HCT116 (cell line): ENCODE measurements at regions not wholly inside any gene's neighbourhood (a gene's known extent, or its start where the extent isn't known, plus 50 kb on each side); places are given as distances from the start of the nearest gene placed in this dataset.

Experiments used
- ATAC-seq: fragments of 200-7000 bp; cut with Tn5 transposase; 2 replicates; pipeline ENCODE4 v1.9.1; 2020; ENCODE audit warnings: mild to moderate bottlenecking, moderate library complexity
- BruUV-seq: library from RNA; stranded (reverse); fragments of 400-500 nt; replicated peaks from 2 replicates; lab custom pipeline; 2021; lab: Mats Ljungman, UMichigan
- CTCF ChIA-PET: fragments of 300-600 bp; sonication (Branson Sonifier 250); formaldehyde crosslinking; loops from one replicate; lab custom pipeline; 2021; ENCODE audit warnings: antibody characterized with exemption; lab: Charles Lee
- POLR2A ChIA-PET: fragments of 300-600, 350-600 bp; sonication (Branson Sonifier 250); formaldehyde crosslinking; loops from one replicate; lab custom pipeline; 2021; ENCODE audit warnings: antibody characterized with exemption; lab: Charles Lee
- RAD21 ChIA-PET, 2 experiments: fragments of 300-600 bp; sonication (Branson Sonifier 250); formaldehyde crosslinking; loops; one replicate each; lab custom pipeline; 2023; ENCODE audit warnings: low total read pairs in 2 of 2; ENCODE audit not compliant: uncharacterized antibody in 2 of 2, unreplicated experiment in 2 of 2, low non-redundant PET in 1 of 2; lab: Charles Lee
- DNase-seq: peaks from one replicate; pipeline ENCODE4 v3.0.0-alpha.2; 2010; ENCODE audit warnings: low read depth, low spot score
- H2AFZ ChIP-seq: fragments of 200-600 bp; shearing (Covaris generic), sonication (generic); 2 replicates; pipeline ENCODE4 v1.6.1; 2017; ENCODE audit warnings: low read depth, mixed run types, mixed read lengths, antibody characterized with exemption, low read length; ENCODE audit not compliant: poor library complexity, severe bottlenecking
- H3K27ac ChIP-seq: 2 replicates; pipeline ENCODE4 v1.5.1; 2012; ENCODE audit warnings: low read depth, low read length
- H3K27me3 ChIP-seq: fragments of 200-600 bp; sonication (generic); 2 replicates; pipeline ENCODE4 v1.6.1; 2016; ENCODE audit warnings: mixed run types, low read length, mixed read lengths; ENCODE audit not compliant: insufficient read depth
- H3K36me3 ChIP-seq, 2 experiments: fragments of 200-500 bp in 1 of 2; fragments of 200-600 bp in 1 of 2; sonication (Bioruptor generic) in 1 of 2; sonication (generic) in 1 of 2; 2 replicates each; pipeline versions ENCODE4 v1.5.1 to v1.6.1; 2014 to 2016; ENCODE audit warnings: low read length in 2 of 2, inconsistent platforms in 1 of 2, mixed read lengths in 1 of 2, mixed run types in 1 of 2; ENCODE audit not compliant: insufficient read depth in 2 of 2, control insufficient read depth in 1 of 2
- H3K4me1 ChIP-seq, 2 experiments: fragments of 200-600 bp in 1 of 2; sonication (generic) in 1 of 2; 2 replicates each; pipeline versions ENCODE4 v1.5.1 to v1.6.1; 2012 to 2017; ENCODE audit warnings: low read length in 2 of 2, inconsistent platforms in 1 of 2, mild to moderate bottlenecking in 1 of 2, mixed read lengths in 1 of 2, mixed run types in 1 of 2, moderate library complexity in 1 of 2; ENCODE audit not compliant: insufficient read depth in 2 of 2, control insufficient read depth in 1 of 2
- H3K4me2 ChIP-seq: fragments of 200-600 bp; sonication (generic); 2 replicates; pipeline ENCODE4 v1.6.1; 2017; ENCODE audit warnings: mixed run types, low read length, mixed read lengths
- H3K4me3 ChIP-seq, 2 experiments: fragments of 200-600 bp in 1 of 2; sonication (generic) in 1 of 2; replicated peaks in 1 of 2; 2 replicates each; pipeline ENCODE4 v1.5.1; 2011 to 2016; ENCODE audit warnings: low read length in 2 of 2, control low read depth in 1 of 2, low read depth in 1 of 2, mild to moderate bottlenecking in 1 of 2, mixed read lengths in 1 of 2, mixed run types in 1 of 2
- H3K79me2 ChIP-seq: fragments of 200-600 bp; sonication (generic); 2 replicates; pipeline ENCODE4 v1.6.1; 2017; ENCODE audit warnings: mild to moderate bottlenecking, mixed run types, low read length, moderate library complexity, mixed read lengths; ENCODE audit not compliant: insufficient read depth
- H3K9ac ChIP-seq: fragments of 200-600 bp; sonication (generic); 2 replicates; pipeline ENCODE4 v1.6.1; 2016; ENCODE audit warnings: low read length, mixed read lengths
- H3K9me2 ChIP-seq: fragments of 200-600 bp; sonication (generic), shearing (Covaris generic); 2 replicates; pipeline ENCODE4 v1.6.1; 2017; ENCODE audit warnings: mixed run types, mild to moderate bottlenecking, moderate library complexity; ENCODE audit not compliant: insufficient read depth
- H3K9me3 ChIP-seq, 2 experiments: fragments of 200-500 bp in 1 of 2; fragments of 200-600 bp in 1 of 2; sonication (Bioruptor generic) in 1 of 2; sonication (generic) in 1 of 2; 2 replicates each; pipeline ENCODE4 v1.6.1; 2014 to 2017; ENCODE audit warnings: low read length in 2 of 2, mixed read lengths in 2 of 2, inconsistent platforms in 1 of 2, low read depth in 1 of 2, mild to moderate bottlenecking in 1 of 2, mixed run types in 1 of 2, moderate library complexity in 1 of 2; ENCODE audit not compliant: control insufficient read depth in 1 of 2, insufficient read depth in 1 of 2
- H4K20me1 ChIP-seq: fragments of 200-600 bp; sonication (generic), shearing (Covaris generic); 2 replicates; pipeline ENCODE4 v1.6.1; 2017; ENCODE audit warnings: mixed run types, mild to moderate bottlenecking, moderate library complexity; ENCODE audit not compliant: insufficient read depth
- CBX3 ChIP-seq: IDR thresholded peaks from 2 replicates; pipeline ENCODE4 v1.6.1; 2012; ENCODE audit warnings: low read depth
- CEBPB ChIP-seq: IDR thresholded peaks from 2 replicates; pipeline ENCODE4 v1.6.1; 2012; ENCODE audit warnings: low read depth
- EGR1 ChIP-seq: IDR thresholded peaks from 2 replicates; pipeline ENCODE4 v1.6.1; 2012; ENCODE audit warnings: low read depth
- ELF1 ChIP-seq: IDR thresholded peaks from 2 replicates; pipeline ENCODE4 v1.6.1; 2012; ENCODE audit warnings: low read depth, borderline replicate concordance
- EZH2phosphoT487 ChIP-seq: fragments of 200-600 bp; IDR thresholded peaks from 2 replicates; pipeline ENCODE4 v1.6.1; 2018; ENCODE audit warnings: antibody characterized with exemption, borderline replicate concordance
- JUND ChIP-seq: IDR thresholded peaks from 2 replicates; pipeline ENCODE4 v1.6.1; 2012
- POLR2A ChIP-seq: IDR thresholded peaks from 2 replicates; pipeline ENCODE4 v1.7.0; 2011; ENCODE audit warnings: borderline replicate concordance; ENCODE audit not compliant: insufficient read depth, insufficient read length; ENCODE audit errors: extremely low read depth
- POLR2AphosphoS5 ChIP-seq: IDR thresholded peaks from 2 replicates; pipeline ENCODE4 v1.6.1; 2011; ENCODE audit warnings: mild to moderate bottlenecking, low read depth, low read length, moderate library complexity
- RAD21 ChIP-seq: IDR thresholded peaks from 2 replicates; pipeline ENCODE4 v1.6.1; 2012; ENCODE audit warnings: low read depth, mild to moderate bottlenecking
- SIN3A ChIP-seq: IDR thresholded peaks from 2 replicates; pipeline ENCODE4 v1.6.1; 2012; ENCODE audit warnings: low read depth
- SP1 ChIP-seq: IDR thresholded peaks from 2 replicates; pipeline ENCODE4 v1.6.1; 2012; ENCODE audit warnings: low read depth
- SRF ChIP-seq: IDR thresholded peaks from 2 replicates; pipeline ENCODE4 v1.6.1; 2012; ENCODE audit warnings: low read depth
- TCF7L2 ChIP-seq: IDR thresholded peaks from 2 replicates; pipeline ENCODE4 v1.7.0; 2011; ENCODE audit warnings: borderline replicate concordance, inconsistent platforms; ENCODE audit not compliant: insufficient read depth, insufficient read length; ENCODE audit errors: extremely low read depth
- ZFX ChIP-seq: fragments of 450-650 bp; IDR thresholded peaks from 2 replicates; pipeline ENCODE4 v1.6.1; 2017
- ZNF274 ChIP-seq: fragments of 200-500 bp; sonication (Bioruptor generic); IDR thresholded peaks from 2 replicates; pipeline ENCODE4 v1.6.1; 2014; ENCODE audit warnings: mild to moderate bottlenecking, low read depth, low read length, inconsistent platforms
- intact Hi-C: fragments of 100-400 bp; cut with micrococcal nuclease; formaldehyde crosslinking; loops from 2 replicates; pipeline ENCODE4 v1.10.0; 2022
- TF ChIP-seq, protein P1 (sequence below): IDR thresholded peaks from 2 replicates; pipeline ENCODE4 v1.6.1; 2012
- TF ChIP-seq, protein P2 (sequence below), 3 experiments: fragments of 200-600 bp in 1 of 3; sonication (generic) in 1 of 3; IDR thresholded peaks in 2 of 3; conservative IDR thresholded peaks in 1 of 3; 2 replicates each; pipeline ENCODE4 v1.5.1; 2012 to 2017; ENCODE audit warnings: low read depth in 2 of 3, low read length in 2 of 3, antibody characterized with exemption in 1 of 3, borderline replicate concordance in 1 of 3, control low read depth in 1 of 3, mild to moderate bottlenecking in 1 of 3, mixed read lengths in 1 of 3, mixed run types in 1 of 3, moderate library complexity in 1 of 3; ENCODE audit not compliant: insufficient read depth in 1 of 3
- TF ChIP-seq, protein P3 (sequence below): IDR thresholded peaks from 2 replicates; pipeline ENCODE4 v1.6.1; 2011; ENCODE audit warnings: mild to moderate bottlenecking, low read length, moderate library complexity; ENCODE audit not compliant: insufficient replicate concordance; ENCODE audit errors: extremely low read depth

DNA sequence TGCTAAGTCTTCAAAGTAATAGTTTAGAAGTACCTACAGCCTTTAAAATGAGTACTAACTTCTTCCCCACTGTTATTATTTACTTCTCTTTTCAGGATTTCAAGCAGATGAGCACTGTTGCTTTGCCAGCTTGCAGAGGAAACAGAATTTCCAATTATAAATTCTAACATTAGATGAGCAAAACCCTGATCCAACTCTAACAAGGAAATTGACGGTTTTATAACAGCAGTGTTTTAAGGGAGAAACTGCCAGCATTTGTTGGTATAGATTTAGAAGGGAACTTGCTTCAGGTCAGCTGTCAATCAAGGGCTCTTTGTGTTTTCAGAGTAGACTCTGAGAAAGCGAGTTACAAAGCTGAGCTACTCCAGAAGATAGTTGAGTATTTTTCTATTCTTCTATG lies 120.5 kb downstream of the RAP2A start:
- no peak overlapping the region for H2AFZ ChIP-seq
- ChIA-PET POLR2A (no interaction called here), CTCF (no interaction called here), RAD21 (no interaction called here)
- no peaks in the 10 kb centered on the region; the same call in 1 of the 2 replicates for H3K9me2 ChIP-seq
- no peaks in the 10 kb centered on the region for H3K27me3 ChIP-seq
- ATAC-seq (no peak), DNase-seq (no peak)
- no TSS peak for BruUV-seq
- no peak overlapping the region for H3K4me3 ChIP-seq
- no peak overlapping the region for H3K27ac ChIP-seq
- H3K4me2 ChIP-seq = no peak overlapping the region
- H3K9me3 ChIP-seq = no peaks in the 10 kb centered on the region
- H3K9ac ChIP-seq = no peak overlapping the region
- intact Hi-C loops = no loop called here
- no peaks in the 10 kb centered on the region for H3K4me1 ChIP-seq
- TF ChIP-seq EZH2phosphoT487 = no peak
- no peak for TF ChIP-seq ZFX
- no peak for TF ChIP-seq JUND
- no peak for TF ChIP-seq ELF1
- TF ChIP-seq, protein P1, sequence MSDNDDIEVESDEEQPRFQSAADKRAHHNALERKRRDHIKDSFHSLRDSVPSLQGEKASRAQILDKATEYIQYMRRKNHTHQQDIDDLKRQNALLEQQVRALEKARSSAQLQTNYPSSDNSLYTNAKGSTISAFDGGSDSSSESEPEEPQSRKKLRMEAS = no peak
- no peak for TF ChIP-seq POLR2A
- TF ChIP-seq ZNF274 = no peak
- TF ChIP-seq, protein P2, sequence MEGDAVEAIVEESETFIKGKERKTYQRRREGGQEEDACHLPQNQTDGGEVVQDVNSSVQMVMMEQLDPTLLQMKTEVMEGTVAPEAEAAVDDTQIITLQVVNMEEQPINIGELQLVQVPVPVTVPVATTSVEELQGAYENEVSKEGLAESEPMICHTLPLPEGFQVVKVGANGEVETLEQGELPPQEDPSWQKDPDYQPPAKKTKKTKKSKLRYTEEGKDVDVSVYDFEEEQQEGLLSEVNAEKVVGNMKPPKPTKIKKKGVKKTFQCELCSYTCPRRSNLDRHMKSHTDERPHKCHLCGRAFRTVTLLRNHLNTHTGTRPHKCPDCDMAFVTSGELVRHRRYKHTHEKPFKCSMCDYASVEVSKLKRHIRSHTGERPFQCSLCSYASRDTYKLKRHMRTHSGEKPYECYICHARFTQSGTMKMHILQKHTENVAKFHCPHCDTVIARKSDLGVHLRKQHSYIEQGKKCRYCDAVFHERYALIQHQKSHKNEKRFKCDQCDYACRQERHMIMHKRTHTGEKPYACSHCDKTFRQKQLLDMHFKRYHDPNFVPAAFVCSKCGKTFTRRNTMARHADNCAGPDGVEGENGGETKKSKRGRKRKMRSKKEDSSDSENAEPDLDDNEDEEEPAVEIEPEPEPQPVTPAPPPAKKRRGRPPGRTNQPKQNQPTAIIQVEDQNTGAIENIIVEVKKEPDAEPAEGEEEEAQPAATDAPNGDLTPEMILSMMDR (IDR thresholded peaks at IDR 0.05 in 2 of 3, conservative IDR thresholded peaks at IDR 0.05 in 1 of 3; ENCODE audit: borderline replicate concordance in 1 of 3, insufficient read depth in 1 of 3, low read depth in 2 of 3, low read length in 2 of 3) = no peak
- no peak for TF ChIP-seq RAD21
- TF ChIP-seq EGR1 = no peak
- no peak for TF ChIP-seq POLR2AphosphoS5
- no peak for TF ChIP-seq SP1
- TF ChIP-seq, protein P3, sequence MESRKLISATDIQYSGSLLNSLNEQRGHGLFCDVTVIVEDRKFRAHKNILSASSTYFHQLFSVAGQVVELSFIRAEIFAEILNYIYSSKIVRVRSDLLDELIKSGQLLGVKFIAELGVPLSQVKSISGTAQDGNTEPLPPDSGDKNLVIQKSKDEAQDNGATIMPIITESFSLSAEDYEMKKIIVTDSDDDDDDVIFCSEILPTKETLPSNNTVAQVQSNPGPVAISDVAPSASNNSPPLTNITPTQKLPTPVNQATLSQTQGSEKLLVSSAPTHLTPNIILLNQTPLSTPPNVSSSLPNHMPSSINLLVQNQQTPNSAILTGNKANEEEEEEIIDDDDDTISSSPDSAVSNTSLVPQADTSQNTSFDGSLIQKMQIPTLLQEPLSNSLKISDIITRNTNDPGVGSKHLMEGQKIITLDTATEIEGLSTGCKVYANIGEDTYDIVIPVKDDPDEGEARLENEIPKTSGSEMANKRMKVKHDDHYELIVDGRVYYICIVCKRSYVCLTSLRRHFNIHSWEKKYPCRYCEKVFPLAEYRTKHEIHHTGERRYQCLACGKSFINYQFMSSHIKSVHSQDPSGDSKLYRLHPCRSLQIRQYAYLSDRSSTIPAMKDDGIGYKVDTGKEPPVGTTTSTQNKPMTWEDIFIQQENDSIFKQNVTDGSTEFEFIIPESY = no peak
- no peak for TF ChIP-seq CBX3
- TF ChIP-seq SIN3A = no peak
- no peak for TF ChIP-seq SRF
- no peak for TF ChIP-seq TCF7L2
- TF ChIP-seq CEBPB = no peak
- no peaks in the 10 kb centered on the region for H4K20me1 ChIP-seq
- H3K79me2 ChIP-seq = no peaks in the 10 kb centered on the region
- H3K36me3 ChIP-seq = no peaks in the 10 kb centered on the region
